ENCODE measurements at regions not wholly inside any gene's neighbourhood (a gene's known extent, or its start where the extent isn't known, plus 50 kb on each side); places are given as distances from the start of the nearest gene placed in this dataset.

GRCh38 chrX:146435472-146435871, 374.1 kb upstream of the CXorf51B start:
- no peak for TF ChIP-seq POLR2A (IDR thresholded peaks at IDR 0.05; ENCODE audit: control extremely low read depth in 1 of 2, low read depth in 2 of 2, low read length in 2 of 2)
- no peak for TF ChIP-seq CTCF (IDR thresholded peaks at IDR 0.05; ENCODE audit: control extremely low read depth in 1 of 3, insufficient read depth in 1 of 3, low read depth in 1 of 3, low read length in 3 of 3)

All from H1 (cell line).